ENCODE measurements at regions not wholly inside any gene's neighbourhood (a gene's known extent, or its start where the extent isn't known, plus 50 kb on each side); places are given as distances from the start of the nearest gene placed in this dataset.

GRCh38 chr7:41847606-41848005 is 144.7 kb upstream of the INHBA start:
- Mint-ChIP-seq H3K4me3 (ENCODE audit: low read depth) (no peak overlapping the region), H3K9me3 (ENCODE audit: low read depth) (peaks cover 5% of the 10 kb centered on the region), H3K4me1 (ENCODE audit: low read depth) (no peaks in the 10 kb centered on the region), H3K27ac (no peak overlapping the region), H3K36me3 (ENCODE audit: insufficient read depth) (no peaks in the 10 kb centered on the region), H3K27me3 (no peaks in the 10 kb centered on the region)
- no peak for DNase-seq (ENCODE audit: low spot score, unreplicated experiment)
- TF ChIP-seq, protein P1, sequence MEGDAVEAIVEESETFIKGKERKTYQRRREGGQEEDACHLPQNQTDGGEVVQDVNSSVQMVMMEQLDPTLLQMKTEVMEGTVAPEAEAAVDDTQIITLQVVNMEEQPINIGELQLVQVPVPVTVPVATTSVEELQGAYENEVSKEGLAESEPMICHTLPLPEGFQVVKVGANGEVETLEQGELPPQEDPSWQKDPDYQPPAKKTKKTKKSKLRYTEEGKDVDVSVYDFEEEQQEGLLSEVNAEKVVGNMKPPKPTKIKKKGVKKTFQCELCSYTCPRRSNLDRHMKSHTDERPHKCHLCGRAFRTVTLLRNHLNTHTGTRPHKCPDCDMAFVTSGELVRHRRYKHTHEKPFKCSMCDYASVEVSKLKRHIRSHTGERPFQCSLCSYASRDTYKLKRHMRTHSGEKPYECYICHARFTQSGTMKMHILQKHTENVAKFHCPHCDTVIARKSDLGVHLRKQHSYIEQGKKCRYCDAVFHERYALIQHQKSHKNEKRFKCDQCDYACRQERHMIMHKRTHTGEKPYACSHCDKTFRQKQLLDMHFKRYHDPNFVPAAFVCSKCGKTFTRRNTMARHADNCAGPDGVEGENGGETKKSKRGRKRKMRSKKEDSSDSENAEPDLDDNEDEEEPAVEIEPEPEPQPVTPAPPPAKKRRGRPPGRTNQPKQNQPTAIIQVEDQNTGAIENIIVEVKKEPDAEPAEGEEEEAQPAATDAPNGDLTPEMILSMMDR (IDR thresholded peaks at IDR 0.05; ENCODE audit: unreplicated experiment) = no peak

DNA sequence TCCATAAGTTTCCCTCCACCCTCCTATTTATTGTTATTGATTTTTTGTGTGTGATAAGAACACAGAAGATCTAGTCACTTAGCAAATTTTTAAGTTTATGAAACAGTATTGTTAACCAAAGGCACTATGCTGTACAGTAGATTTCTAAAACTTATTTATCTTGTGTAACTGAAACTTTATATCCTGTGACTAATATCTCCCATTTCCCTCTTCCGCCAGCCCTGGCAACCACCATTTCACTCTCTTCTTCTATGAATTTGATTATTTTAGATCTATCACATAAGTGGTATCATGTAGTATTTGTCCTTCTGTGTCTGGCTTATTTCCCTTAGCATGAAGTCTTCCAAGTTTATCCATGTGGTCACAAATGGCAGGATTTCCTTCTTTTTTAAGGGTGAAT is 144.3 kb upstream of the INHBA start:
- Mint-ChIP-seq H3K27me3 (no peaks in the 10 kb centered on the region), H3K36me3 (ENCODE audit: insufficient read depth) (no peaks in the 10 kb centered on the region), H3K4me3 (ENCODE audit: low read depth) (no peak overlapping the region), H3K4me1 (ENCODE audit: low read depth) (no peaks in the 10 kb centered on the region), H3K9me3 (ENCODE audit: low read depth) (peaks cover 9% of the 10 kb centered on the region), H3K27ac (no peak overlapping the region)
- TF ChIP-seq, protein P1 (IDR thresholded peaks at IDR 0.05; ENCODE audit: unreplicated experiment) = no peak
- no peak for DNase-seq (ENCODE audit: low spot score, unreplicated experiment)

- Mint-ChIP-seq H3K4me1 (ENCODE audit: low read depth) (no peaks in the 10 kb centered on the region), H3K9me3 (ENCODE audit: low read depth) (peaks cover 15% of the 10 kb centered on the region), H3K27me3 (no peaks in the 10 kb centered on the region), H3K27ac (no peak overlapping the region), H3K4me3 (ENCODE audit: low read depth) (no peak overlapping the region), H3K36me3 (ENCODE audit: insufficient read depth) (no peaks in the 10 kb centered on the region)
- no peak for DNase-seq (ENCODE audit: low spot score, unreplicated experiment)
- TF ChIP-seq, protein P1 (IDR thresholded peaks at IDR 0.05; ENCODE audit: unreplicated experiment) = no peak
These were observed 140.1 kb upstream of the INHBA start for GRCh38 chr7:41842956-41843355.

- peaks cover 17% of the 10 kb centered on the region for H3K9me3 Mint-ChIP-seq (ENCODE audit: low read depth)
- H3K36me3 Mint-ChIP-seq (ENCODE audit: insufficient read depth) = no peaks in the 10 kb centered on the region
- no peaks in the 10 kb centered on the region for H3K27me3 Mint-ChIP-seq
- no peaks in the 10 kb centered on the region for H3K4me1 Mint-ChIP-seq (ENCODE audit: low read depth)
- no peak for DNase-seq (ENCODE audit: low spot score, unreplicated experiment)
- TF ChIP-seq, protein P1 (IDR thresholded peaks at IDR 0.05; ENCODE audit: unreplicated experiment) = no peak
- H3K4me3 Mint-ChIP-seq (ENCODE audit: low read depth) = no peak overlapping the region
- H3K27ac Mint-ChIP-seq = no peak overlapping the region
These were observed 135.0 kb upstream of the INHBA start for GRCh38 chr7:41837916-41838315.

- Mint-ChIP-seq H3K36me3 (ENCODE audit: insufficient read depth) (no peaks in the 10 kb centered on the region), H3K9me3 (ENCODE audit: low read depth) (peaks cover 13% of the 10 kb centered on the region), H3K4me3 (ENCODE audit: low read depth) (no peak overlapping the region), H3K27ac (no peak overlapping the region), H3K27me3 (no peaks in the 10 kb centered on the region), H3K4me1 (ENCODE audit: low read depth) (no peaks in the 10 kb centered on the region)
- no peak for DNase-seq (ENCODE audit: low spot score, unreplicated experiment)
- TF ChIP-seq, protein P1 (IDR thresholded peaks at IDR 0.05; ENCODE audit: unreplicated experiment) = no peak
These were observed 133.2 kb upstream of the INHBA start for GRCh38 chr7:41835976-41836530.

All from progenitor cell of endocrine pancreas (in vitro differentiated cells).